B cell (primary cell): ENCODE measurements at regions not wholly inside any gene's neighbourhood (a gene's known extent, or its start where the extent isn't known, plus 50 kb on each side); places are given as distances from the start of the nearest gene placed in this dataset.

Source experiments
- CTCF ChIP-seq: fragments of 200-600 bp; IDR thresholded peaks from one replicate; pipeline ENCODE4 v1.8.0; 2022; ENCODE audit warnings: antibody characterized with exemption, mild to moderate bottlenecking
- EZH2 ChIP-seq: IDR thresholded peaks from 2 replicates; pipeline ENCODE4 v1.6.1; 2012; ENCODE audit warnings: borderline replicate concordance, low read depth, mild to moderate bottlenecking, moderate library complexity, low read length; ENCODE audit not compliant: insufficient read depth, poor library complexity, severe bottlenecking

DNA sequence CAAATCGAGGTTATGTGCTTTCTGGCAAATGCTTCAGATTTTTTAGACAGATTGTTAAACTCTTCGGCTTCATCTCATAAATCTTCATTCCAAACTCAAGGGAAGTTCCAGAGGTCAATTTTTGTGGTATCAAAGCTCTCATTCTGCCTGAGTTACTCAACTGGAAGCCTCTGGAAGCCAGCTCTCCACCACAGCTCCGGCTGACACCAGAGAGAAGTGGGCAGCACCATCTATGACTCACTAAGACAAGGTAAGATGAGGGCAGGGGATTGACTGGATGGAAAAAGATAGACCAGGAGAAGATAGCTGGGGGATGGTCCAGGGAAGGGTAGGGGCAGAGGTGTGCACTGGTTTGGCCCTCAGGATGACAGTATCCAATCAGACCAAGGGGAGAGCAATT is 137.3 kb upstream of the HNRNPA3 start:
- TF ChIP-seq CTCF (no peak), EZH2 (no peak)
